BLaER1 treated with 17β-estradiol and CSF1 and Interleukin-3, amounts not matched to agents 10 nM and 100 nM (cell line): ENCODE measurements at regions not wholly inside any gene's neighbourhood (a gene's known extent, or its start where the extent isn't known, plus 50 kb on each side); places are given as distances from the start of the nearest gene placed in this dataset.

Experiments used
- H3K27ac ChIP-seq, 11 experiments: shearing (Covaris generic); formaldehyde crosslinking; 2 replicates each; pipeline ENCODE4 v1.8.1; 2022
- H3K27me3 ChIP-seq, 11 experiments: shearing (Covaris generic); formaldehyde crosslinking; 2 replicates each; pipeline ENCODE4 v1.8.1; 2022
- H3K36me3 ChIP-seq, 11 experiments: shearing (Covaris generic); formaldehyde crosslinking; 2 replicates each; pipeline ENCODE4 v1.8.1; 2022
- H3K4me1 ChIP-seq, 10 experiments: shearing (Covaris generic); formaldehyde crosslinking; 2 replicates each; pipeline ENCODE4 v1.8.1; 2022
- H3K4me2 ChIP-seq, 11 experiments: shearing (Covaris generic); formaldehyde crosslinking; 2 replicates each; pipeline ENCODE4 v1.8.1; 2022
- H3K4me3 ChIP-seq, 10 experiments: shearing (Covaris generic); formaldehyde crosslinking; 2 replicates each; pipeline ENCODE4 v1.8.1; 2022
- H3K9ac ChIP-seq, 11 experiments: shearing (Covaris generic); formaldehyde crosslinking; 2 replicates each; pipeline ENCODE4 v1.8.1; 2022
- H3K9me3 ChIP-seq, 11 experiments: shearing (Covaris generic); formaldehyde crosslinking; replicated peaks in 1 of 11; 2 replicates each; pipeline ENCODE4 v1.8.1; 2022
- H4K20me1 ChIP-seq, 11 experiments: shearing (Covaris generic); formaldehyde crosslinking; 2 replicates each; pipeline ENCODE4 v1.8.1; 2022
- Cebpa-rat ChIP-seq, 11 experiments: shearing (Covaris generic); IDR thresholded peaks; 2 replicates each; pipeline ENCODE4 v1.8.1; 2022

DNA sequence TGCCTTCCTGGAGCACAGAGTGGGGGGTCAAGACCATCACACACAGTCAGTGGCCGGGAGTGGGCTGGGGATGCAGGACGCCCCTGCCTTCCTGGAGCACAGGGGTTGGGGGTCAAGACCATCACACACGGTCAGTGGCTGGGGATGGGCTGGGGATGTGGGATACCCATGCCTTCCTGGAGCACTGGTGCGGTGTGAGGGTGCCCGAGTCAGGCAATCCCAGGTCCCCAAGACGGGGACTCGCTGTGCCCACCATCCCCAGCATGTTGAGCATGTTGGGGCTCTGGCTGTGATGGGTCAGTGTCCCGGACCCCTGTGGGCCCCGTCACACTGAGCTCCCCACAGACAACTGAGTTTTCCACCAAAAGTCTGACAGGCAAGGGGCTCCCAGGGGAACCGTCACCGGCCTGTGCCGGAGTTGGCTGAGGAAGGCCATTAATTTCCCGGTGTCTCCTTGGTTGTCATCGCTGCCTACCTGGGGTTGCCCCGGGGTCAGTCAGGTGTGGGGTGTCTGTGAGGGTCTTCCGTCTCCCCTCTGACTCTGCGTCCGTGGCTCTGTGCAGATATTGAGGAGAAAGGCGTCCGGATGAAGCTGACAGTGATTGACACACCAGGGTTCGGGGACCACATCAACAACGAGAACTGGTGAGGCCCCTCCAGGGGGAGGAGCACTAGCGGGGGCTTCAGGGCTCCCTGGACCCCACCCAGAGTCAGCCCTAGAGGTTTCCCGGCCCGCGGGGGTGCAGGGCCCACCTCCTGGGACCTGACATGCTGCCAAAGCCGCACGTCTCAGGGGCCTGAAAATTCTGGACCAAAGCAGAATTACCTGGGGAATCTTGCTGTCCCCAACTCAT lies 347.1 kb downstream of the SEC14L1 start:
- Histone ChIP-seq H3K9ac (0 out of 22 replicates have a peak overlapping the region, but pooled peaks of 1 of the 11 experiments have one; percentile 4), H3K27me3 (no peaks in the 10 kb centered on the region), H3K4me1 (peaks cover 24 to 92% (median 84%) of the 10 kb centered on the region in 10 experiments), H4K20me1 (peaks cover 87 to 100% (median 100%) of the 10 kb centered on the region in 11 experiments), H3K4me3 (no peak overlapping the region), H3K9me3 (peaks cover 0 to 11% (median 5%) of the 10 kb centered on the region in 11 experiments; a peak in 7 of 22 replicates), H3K4me2 (peak overlapping the region in 7 of 11 experiments; percentile 4 to 81 (median 70); a peak in 11 of 22 replicates), H3K27ac (no peak overlapping the region), H3K36me3 (peaks cover 88 to 100% (median 98%) of the 10 kb centered on the region in 11 experiments)
- no peak for TF ChIP-seq Cebpa-rat (IDR thresholded peaks at IDR 0.05)

DNA sequence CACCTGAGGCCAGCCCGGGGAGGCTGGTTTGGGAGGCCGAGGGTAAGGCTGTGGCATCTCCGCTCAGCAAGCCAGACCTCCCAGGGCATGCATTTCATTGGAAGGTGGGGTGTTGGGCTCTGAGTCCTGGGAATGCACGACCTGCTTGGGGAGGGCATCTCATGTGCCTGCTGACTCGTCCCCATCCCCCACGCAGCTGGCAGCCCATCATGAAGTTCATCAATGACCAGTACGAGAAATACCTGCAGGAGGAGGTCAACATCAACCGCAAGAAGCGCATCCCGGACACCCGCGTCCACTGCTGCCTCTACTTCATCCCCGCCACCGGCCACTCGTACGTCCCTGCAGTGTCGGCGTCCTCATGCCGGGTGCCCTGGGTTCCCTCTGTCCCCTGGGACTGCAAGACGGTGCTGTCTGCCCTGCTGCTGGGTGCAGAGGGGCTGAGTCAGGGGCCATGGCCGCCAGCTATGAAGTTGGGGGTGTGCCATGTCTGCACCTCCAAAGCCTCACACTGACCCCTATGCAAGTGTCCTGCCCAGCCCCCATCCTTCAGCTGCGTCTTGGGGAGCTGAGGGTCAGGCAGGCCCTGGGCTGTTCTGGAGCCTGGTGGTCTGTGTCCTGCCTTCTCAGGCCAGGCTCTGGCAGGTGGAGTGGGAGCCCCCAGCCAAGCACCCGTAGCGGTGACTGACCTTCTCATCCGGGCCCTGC lies 347.9 kb downstream of the SEC14L1 start:
- peaks cover 84 to 100% (median 98%) of the 10 kb centered on the region in 11 experiments for H3K36me3 ChIP-seq
- H3K27me3 ChIP-seq: no peaks in the 10 kb centered on the region
- no peak for TF ChIP-seq Cebpa-rat (IDR thresholded peaks at IDR 0.05)
- H3K27ac ChIP-seq: peak overlapping the region in 2 of 11 experiments; percentile 31 to 32; a peak in 2 of 22 replicates
- H3K4me2 ChIP-seq: peak overlapping the region in 8 of 11 experiments; percentile 15 to 81 (median 71); a peak in 14 of 22 replicates
- no peak overlapping the region for H3K4me3 ChIP-seq
- H4K20me1 ChIP-seq: peaks cover 85 to 99% (median 97%) of the 10 kb centered on the region in 11 experiments
- H3K9ac ChIP-seq: 0 out of 22 replicates have a peak overlapping the region, but pooled peaks of 1 of the 11 experiments have one; percentile 48
- peaks cover 31 to 92% (median 84%) of the 10 kb centered on the region in 10 experiments for H3K4me1 ChIP-seq
- H3K9me3 ChIP-seq: peaks cover 0 to 10% (median 3%) of the 10 kb centered on the region in 11 experiments; a peak in 7 of 22 replicates

- Histone ChIP-seq H3K4me2 (peak overlapping the region in 8 of 11 experiments; percentile 29 to 81 (median 71); a peak in 14 of 22 replicates), H3K9ac (peak overlapping the region in 4 of 11 experiments; percentile 14 to 48 (median 23); a peak in 3 of 22 replicates), H4K20me1 (peaks cover 85 to 99% (median 95%) of the 10 kb centered on the region in 11 experiments), H3K4me1 (peaks cover 38 to 96% (median 89%) of the 10 kb centered on the region in 10 experiments), H3K36me3 (peaks cover 85 to 100% (median 98%) of the 10 kb centered on the region in 11 experiments), H3K27me3 (no peaks in the 10 kb centered on the region), H3K27ac (peak overlapping the region in 2 of 11 experiments; percentile 31 to 32; a peak in 3 of 22 replicates), H3K4me3 (no peak overlapping the region), H3K9me3 (peaks cover 0 to 3% (median 0%) of the 10 kb centered on the region in 11 experiments; a peak in 3 of 22 replicates)
- no peak for TF ChIP-seq Cebpa-rat (IDR thresholded peaks at IDR 0.05)
Measured at GRCh38 chr17:77489239-77489892, 348.6 kb downstream of the SEC14L1 start.

GRCh38 chr17:77489893-77490255 lies 349.1 kb downstream of the SEC14L1 start:
- no peaks in the 10 kb centered on the region for H3K27me3 ChIP-seq
- peak overlapping the region in 2 of 11 experiments; percentile 5 to 31; a peak in 3 of 22 replicates for H3K27ac ChIP-seq
- H3K4me1 ChIP-seq: peaks cover 43 to 99% (median 94%) of the 10 kb centered on the region in 10 experiments
- peak overlapping the region in 8 of 11 experiments; percentile 48 to 81 (median 71); a peak in 12 of 22 replicates for H3K4me2 ChIP-seq
- H4K20me1 ChIP-seq: peaks cover 80 to 100% (median 94%) of the 10 kb centered on the region in 11 experiments
- peak overlapping the region in 4 of 11 experiments; percentile 14 to 48 (median 23); a peak in 3 of 22 replicates for H3K9ac ChIP-seq
- peaks cover 86 to 100% (median 99%) of the 10 kb centered on the region in 11 experiments for H3K36me3 ChIP-seq
- TF ChIP-seq Cebpa-rat (IDR thresholded peaks at IDR 0.05): no peak
- H3K9me3 ChIP-seq: no peaks in the 10 kb centered on the region; a peak in 1 of 22 replicates
- H3K4me3 ChIP-seq: no peak overlapping the region

- Histone ChIP-seq H3K27me3 (no peaks in the 10 kb centered on the region), H3K4me2 (peak overlapping the region in 9 of 11 experiments; percentile 48 to 81 (median 72); a peak in 16 of 22 replicates), H4K20me1 (peaks cover 79 to 100% (median 92%) of the 10 kb centered on the region in 11 experiments), H3K4me1 (peaks cover 44 to 100% (median 95%) of the 10 kb centered on the region in 10 experiments), H3K9ac (peak overlapping the region in 6 of 11 experiments; percentile 7 to 48 (median 18); a peak in 4 of 22 replicates), H3K9me3 (no peaks in the 10 kb centered on the region), H3K27ac (peak overlapping the region in 1 of 11 experiments; percentile 5; a peak in 2 of 22 replicates), H3K4me3 (no peak overlapping the region), H3K36me3 (peaks cover 85 to 99% (median 98%) of the 10 kb centered on the region in 11 experiments)
- no peak for TF ChIP-seq Cebpa-rat (IDR thresholded peaks at IDR 0.05)
Measured at GRCh38 chr17:77490361-77491183, 349.8 kb downstream of the SEC14L1 start.

- H3K27me3 ChIP-seq: no peaks in the 10 kb centered on the region
- TF ChIP-seq Cebpa-rat (IDR thresholded peaks at IDR 0.05): no peak
- H4K20me1 ChIP-seq: peaks cover 70 to 100% (median 85%) of the 10 kb centered on the region in 11 experiments
- peak overlapping the region in 7 of 11 experiments; percentile 2 to 37 (median 31); a peak in 5 of 22 replicates for H3K9ac ChIP-seq
- peaks cover 44 to 89% (median 81%) of the 10 kb centered on the region in 10 experiments for H3K4me1 ChIP-seq
- H3K27ac ChIP-seq: peak overlapping the region in 4 of 11 experiments; percentile 2 to 44 (median 10); a peak in 4 of 22 replicates
- H3K4me2 ChIP-seq: peak overlapping the region; percentile 48 to 81 (median 72)
- H3K9me3 ChIP-seq: no peaks in the 10 kb centered on the region
- H3K36me3 ChIP-seq: peaks cover 85 to 99% (median 98%) of the 10 kb centered on the region in 11 experiments
- H3K4me3 ChIP-seq: no peak overlapping the region; a peak in 1 of 20 replicates
Measured at GRCh38 chr17:77491921-77492445, 351.2 kb downstream of the SEC14L1 start.
